Liver (tissue), 3 donors: ENCODE measurements at regions not wholly inside any gene's neighbourhood (a gene's known extent, or its start where the extent isn't known, plus 50 kb on each side); places are given as distances from the start of the nearest gene placed in this dataset.

Experiments
- FOXA1 ChIP-seq: IDR thresholded peaks from 2 replicates; pipeline ENCODE4 v1.6.1; 2016; ENCODE audit warnings: antibody characterized with exemption
- TAF1 ChIP-seq: conservative IDR thresholded peaks from 2 replicates; pipeline ENCODE4 v1.6.1; 2016; ENCODE audit warnings: antibody characterized with exemption, mild to moderate bottlenecking
- YY1 ChIP-seq: IDR thresholded peaks from 2 replicates; pipeline ENCODE4 v1.6.1; 2016; ENCODE audit warnings: antibody characterized with exemption, mild to moderate bottlenecking
- TF ChIP-seq, protein P1 (sequence below): fragments of 150-350 bp; IDR thresholded peaks from 2 replicates; pipeline ENCODE4 v1.5.1; 2017; ENCODE audit warnings: improper control_type of control experiment, low read depth, low read length; ENCODE audit not compliant: missing input control
- donor health status: healthy.
- donor health status: healthy.

DNA sequence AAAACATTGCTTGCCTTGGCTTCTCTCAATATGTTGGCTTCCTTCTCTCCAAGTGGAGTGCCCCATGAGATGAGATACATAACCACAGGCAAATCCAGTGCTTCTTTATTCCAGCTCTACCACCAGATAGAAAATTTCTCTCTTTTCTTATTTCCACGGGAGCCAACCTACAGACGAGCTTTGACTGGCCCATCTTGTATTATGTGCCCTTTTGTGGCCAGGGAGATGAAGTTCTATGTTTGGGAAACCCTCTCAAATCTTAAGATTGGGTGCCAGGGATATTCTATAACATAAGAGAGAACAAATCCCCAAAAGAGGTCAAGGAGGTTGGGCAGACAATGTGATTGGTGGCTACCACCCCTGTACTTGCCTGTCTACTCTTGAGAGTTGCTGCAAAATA is 351.8 kb downstream of the ZNF326 start:
- TF ChIP-seq FOXA1, result no peak
- no peak for TF ChIP-seq TAF1
- TF ChIP-seq, protein P1, sequence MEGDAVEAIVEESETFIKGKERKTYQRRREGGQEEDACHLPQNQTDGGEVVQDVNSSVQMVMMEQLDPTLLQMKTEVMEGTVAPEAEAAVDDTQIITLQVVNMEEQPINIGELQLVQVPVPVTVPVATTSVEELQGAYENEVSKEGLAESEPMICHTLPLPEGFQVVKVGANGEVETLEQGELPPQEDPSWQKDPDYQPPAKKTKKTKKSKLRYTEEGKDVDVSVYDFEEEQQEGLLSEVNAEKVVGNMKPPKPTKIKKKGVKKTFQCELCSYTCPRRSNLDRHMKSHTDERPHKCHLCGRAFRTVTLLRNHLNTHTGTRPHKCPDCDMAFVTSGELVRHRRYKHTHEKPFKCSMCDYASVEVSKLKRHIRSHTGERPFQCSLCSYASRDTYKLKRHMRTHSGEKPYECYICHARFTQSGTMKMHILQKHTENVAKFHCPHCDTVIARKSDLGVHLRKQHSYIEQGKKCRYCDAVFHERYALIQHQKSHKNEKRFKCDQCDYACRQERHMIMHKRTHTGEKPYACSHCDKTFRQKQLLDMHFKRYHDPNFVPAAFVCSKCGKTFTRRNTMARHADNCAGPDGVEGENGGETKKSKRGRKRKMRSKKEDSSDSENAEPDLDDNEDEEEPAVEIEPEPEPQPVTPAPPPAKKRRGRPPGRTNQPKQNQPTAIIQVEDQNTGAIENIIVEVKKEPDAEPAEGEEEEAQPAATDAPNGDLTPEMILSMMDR, result no peak
- TF ChIP-seq YY1, result no peak
